ENCODE measurements at regions not wholly inside any gene's neighbourhood (a gene's known extent, or its start where the extent isn't known, plus 50 kb on each side); places are given as distances from the start of the nearest gene placed in this dataset.

- DNase-seq: no peak
These were observed 151.8 kb downstream of the TBX5 start for GRCh38 chr12:114253976-114254778.

DNA sequence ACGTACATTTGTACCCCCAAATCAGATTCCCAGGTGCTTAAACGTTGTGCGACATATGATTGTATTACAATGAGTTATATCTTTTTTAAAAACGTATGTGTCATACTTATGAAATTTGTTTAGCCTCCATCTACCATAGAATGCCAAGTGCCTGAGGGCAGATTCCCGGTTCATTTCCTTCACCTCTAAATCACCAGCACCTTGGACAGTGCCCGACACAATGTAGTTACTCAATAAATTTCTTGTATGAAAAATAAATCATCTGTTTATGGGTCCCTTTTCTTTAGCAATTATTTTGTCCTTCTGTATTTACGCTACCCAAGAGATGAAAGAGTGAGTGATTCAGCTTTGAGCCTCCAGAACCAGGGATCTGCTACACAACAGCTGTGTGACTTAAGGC, 157.4 kb downstream of the TBX5 start:
- no peak for DNase-seq

DNA sequence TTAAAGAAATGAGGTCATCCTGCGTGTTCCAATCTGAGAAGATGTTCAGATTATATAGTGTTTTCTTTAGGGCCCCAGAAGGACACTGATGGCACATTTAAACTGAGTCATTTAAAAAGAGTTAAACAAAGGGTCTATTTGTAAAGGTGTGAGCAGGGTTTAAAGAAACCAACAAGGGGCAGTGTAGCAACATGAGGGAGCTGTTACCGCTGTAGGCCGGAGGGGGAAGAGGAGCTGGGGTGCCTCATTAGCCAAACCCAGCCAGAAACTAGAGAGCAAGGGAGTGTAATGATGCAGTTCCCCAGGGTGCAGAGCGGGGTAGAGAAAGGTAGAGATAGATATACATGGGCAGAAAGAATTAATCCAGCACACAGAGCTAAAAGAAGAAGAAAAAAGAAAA, 160.4 kb downstream of the TBX5 start:
- DNase-seq: no peak

GRCh38 chr12:114241973-114242434, 163.9 kb downstream of the TBX5 start:
- DNase-seq: no peak

DNA sequence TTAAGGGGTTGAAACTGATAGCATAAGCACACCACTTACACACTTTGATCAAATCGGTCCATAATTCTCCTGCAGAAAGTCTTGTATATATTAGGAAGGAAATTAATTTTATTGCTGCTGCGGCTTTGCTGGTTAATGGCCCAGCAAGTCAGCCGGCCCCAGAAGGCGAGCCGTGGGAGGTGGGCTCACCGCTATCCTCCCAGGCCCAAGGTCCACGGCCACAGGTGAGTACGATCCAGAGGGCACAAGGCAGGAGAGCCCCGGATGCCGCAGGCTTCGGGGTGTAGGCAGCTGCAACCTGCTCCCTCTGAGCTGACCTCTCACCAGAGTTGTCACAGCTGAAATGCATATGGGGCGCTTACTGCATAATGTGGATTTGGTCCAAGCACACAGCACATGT, 165.7 kb downstream of the TBX5 start:
- no peak for DNase-seq

DNA sequence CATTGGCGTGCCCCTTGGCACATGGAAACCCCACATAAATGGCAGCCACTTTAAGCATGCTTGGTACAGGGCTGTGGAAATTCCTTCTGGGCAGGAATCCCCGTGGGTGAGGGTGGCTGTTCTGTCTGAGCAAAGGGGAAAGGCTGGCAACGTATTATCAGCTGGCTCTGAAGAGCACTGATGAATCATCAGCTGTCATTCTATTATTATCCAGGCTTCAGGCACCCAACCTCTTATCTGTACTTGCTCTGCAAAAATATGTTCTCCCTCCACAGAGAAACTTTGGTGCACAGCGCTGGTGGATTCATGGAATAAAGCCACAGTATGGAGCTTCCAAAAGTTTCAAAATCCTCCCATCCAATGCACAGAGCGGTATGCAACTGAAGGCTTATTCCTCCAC, 167.1 kb downstream of the TBX5 start:
- DNase-seq: no peak

GRCh38 chr12:114237230-114237629, 168.7 kb downstream of the TBX5 start:
- no peak for DNase-seq

DNA sequence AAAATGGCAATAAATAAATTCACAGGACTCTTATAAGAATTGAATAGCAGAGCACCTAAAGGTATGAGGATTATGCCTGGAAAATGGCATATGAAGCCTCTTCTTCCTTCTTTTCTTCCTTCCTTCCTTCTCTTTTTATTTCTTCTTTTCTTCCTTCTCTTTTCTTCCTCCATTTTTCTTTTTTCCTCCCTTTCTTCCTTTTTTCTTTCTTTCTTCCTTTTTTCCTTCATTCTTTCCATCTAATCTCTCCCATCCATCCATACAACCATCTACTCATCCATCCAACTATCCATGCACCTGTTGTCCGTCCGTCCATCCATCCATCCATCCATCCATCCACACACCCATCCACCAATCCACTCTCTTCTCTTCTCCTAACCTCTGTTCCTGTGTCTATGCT, 173.8 kb downstream of the TBX5 start:
- DNase-seq: no peak

GRCh38 chr12:114229150-114229549, 176.8 kb downstream of the TBX5 start:
- DNase-seq: no peak

GRCh38 chr12:114226241-114226928, 179.6 kb downstream of the TBX5 start:
- no peak for DNase-seq

GRCh38 chr12:114221957-114222630, 183.8 kb downstream of the TBX5 start:
- no peak for DNase-seq

- DNase-seq: no peak
These were observed 184.7 kb downstream of the TBX5 start for GRCh38 chr12:114221136-114221833.

- DNase-seq: no peak
These were observed 185.6 kb downstream of the TBX5 start for GRCh38 chr12:114220311-114220710.

- no peak for DNase-seq
These were observed 187.8 kb downstream of the TBX5 start for GRCh38 chr12:114218136-114218535.

GRCh38 chr12:114215746-114216145, 190.2 kb downstream of the TBX5 start:
- no peak for DNase-seq

- no peak for DNase-seq
These were observed 192.8 kb downstream of the TBX5 start for GRCh38 chr12:114213055-114213581.

GRCh38 chr12:114209861-114210260, 196.1 kb downstream of the TBX5 start:
- DNase-seq: no peak

DNA sequence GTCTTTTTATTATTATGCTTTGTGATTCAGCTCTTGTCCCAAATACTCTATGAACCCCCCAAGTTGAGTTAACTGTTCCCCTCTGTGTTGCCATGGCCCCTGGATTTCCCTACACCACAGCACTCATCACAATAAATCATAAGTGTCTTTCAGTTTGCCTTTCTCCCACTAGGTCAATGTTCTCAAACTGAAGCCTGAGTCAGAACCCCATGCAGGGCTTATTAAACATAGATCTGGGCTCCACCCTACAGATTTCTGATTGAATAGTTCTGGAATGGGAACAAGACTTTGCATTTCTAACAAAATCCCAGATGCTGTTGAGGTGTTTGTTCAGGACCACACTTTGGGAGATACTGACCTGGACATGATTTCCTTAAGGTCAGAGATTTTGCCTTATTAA, 199.4 kb downstream of the TBX5 start:
- no peak for DNase-seq

DNA sequence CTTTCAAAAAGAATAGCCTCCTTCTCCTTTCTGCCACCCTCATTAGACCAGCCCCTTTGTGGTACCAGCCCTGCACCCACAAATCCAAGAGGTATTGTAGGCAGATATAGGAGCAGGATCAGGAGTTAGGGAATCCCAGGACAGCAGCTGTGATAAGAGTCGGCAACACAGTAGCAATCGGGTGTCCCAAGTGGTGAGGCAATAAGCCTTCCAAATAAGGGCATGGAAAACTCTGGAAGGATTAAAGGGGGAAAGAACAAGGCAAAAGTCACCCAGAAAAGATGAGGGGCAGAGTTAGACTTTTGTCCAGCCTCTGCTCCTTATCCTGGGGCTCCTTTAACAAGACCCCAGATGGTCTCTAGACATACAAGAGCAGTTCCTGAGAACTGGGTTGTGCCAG, 204.2 kb downstream of the TBX5 start:
- no peak for DNase-seq

- no peak for DNase-seq
These were observed 211.0 kb downstream of the TBX5 start for GRCh38 chr12:114194956-114195355.

DNA sequence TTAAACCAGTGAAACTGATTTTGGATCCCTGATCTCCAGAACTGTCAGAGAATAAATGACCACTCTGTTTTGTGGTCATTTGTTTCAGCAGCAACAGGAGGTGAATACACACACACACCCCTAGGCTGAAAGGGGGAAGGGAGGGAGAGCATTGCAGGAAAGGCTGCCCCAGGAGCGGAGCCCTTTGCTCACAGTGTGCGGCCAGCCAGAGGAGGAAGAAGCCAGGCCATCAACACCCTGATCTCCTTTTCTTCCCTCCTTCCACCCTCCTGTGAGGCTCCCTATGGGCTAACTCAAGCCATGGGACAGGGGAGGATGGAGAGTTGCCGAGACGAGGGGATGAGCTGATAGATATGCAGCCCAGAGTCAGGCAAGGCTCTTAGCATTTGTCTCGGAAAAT, 211.9 kb downstream of the TBX5 start:
- DNase-seq: no peak

DNA sequence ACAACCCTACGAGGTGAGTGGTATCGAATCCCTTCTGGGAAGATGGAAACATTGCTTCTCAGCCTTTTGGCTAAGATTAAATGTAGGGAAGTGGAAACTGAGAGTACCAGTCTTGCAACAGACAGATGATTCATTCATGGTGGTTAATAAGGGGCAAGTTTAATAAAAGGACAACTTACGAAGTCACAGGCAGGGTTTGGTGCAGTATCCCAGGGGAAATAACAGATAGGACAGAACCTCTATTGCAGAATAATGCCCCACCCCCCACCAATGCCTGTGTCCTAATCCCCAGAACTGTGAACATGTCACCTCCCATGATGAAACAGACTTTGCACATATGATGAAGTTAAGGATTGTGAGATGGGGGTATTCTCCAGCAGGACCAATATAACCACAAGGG, 212.5 kb downstream of the TBX5 start:
- DNase-seq: no peak

DNA sequence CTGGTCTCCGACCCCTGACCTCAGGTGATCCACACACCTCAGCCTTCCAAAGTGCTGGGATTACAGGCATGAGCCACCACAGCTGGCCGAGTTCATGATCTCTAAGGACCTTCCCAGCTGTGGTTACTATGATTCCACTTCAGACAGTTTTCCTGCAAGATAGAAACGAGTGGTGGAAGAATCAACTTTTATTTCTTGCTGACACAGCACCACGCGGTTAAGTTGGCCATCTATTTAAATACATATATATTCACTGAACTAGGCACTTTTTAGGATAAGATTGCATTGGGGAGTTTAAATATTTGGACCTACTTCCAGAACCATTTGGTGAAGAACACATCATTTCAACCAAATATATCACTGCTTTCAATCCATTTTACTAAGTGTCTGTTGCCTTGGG, 213.4 kb downstream of the TBX5 start:
- no peak for DNase-seq
